K562 (cell line): ENCODE measurements at regions not wholly inside any gene's neighbourhood (a gene's known extent, or its start where the extent isn't known, plus 50 kb on each side); places are given as distances from the start of the nearest gene placed in this dataset.
A peak's percentile ranks its signal among the peaks of the same experiment; 100 is the strongest.

Experiments
- ARID1B ChIP-seq: fragments of 450-650 bp; IDR thresholded peaks from 2 replicates; pipeline ENCODE4 v1.6.1; 2016; ENCODE audit warnings: antibody characterized with exemption, mild to moderate bottlenecking, inconsistent platforms
- CEBPB ChIP-seq: fragments of 450-650 bp; IDR thresholded peaks from 2 replicates; pipeline ENCODE4 v1.6.1; 2016; ENCODE audit warnings: missing genetic modification characterization, missing compliant biosample characterization
- CTBP1 ChIP-seq: fragments of 450-650 bp; IDR thresholded peaks from 2 replicates; pipeline ENCODE4 v1.6.1; 2016; ENCODE audit warnings: borderline replicate concordance
- ERF ChIP-seq: fragments of 450-650 bp; formaldehyde crosslinking; IDR thresholded peaks from 2 replicates; pipeline ENCODE4 v1.4.0; 2020; ENCODE audit warnings: mild to moderate bottlenecking, mixed read lengths
- GTF2A2 ChIP-seq: IDR thresholded peaks from 2 replicates; pipeline ENCODE4 v1.6.1; 2016; ENCODE audit warnings: mild to moderate bottlenecking, missing genetic modification characterization, missing compliant biosample characterization
- GTF2F1 ChIP-seq: IDR thresholded peaks from 2 replicates; pipeline ENCODE4 v1.6.1; 2011; ENCODE audit warnings: low read depth, low read length, improper control_type of control experiment
- HDGF ChIP-seq: fragments of 450-650 bp; IDR thresholded peaks from 2 replicates; pipeline ENCODE4 v1.6.1; 2016
- KDM2B ChIP-seq: fragments of 250-450 bp; sonication (Bioruptor Pico); IDR thresholded peaks from 2 replicates; pipeline ENCODE4 v1.8.0; 2021; ENCODE audit warnings: mild to moderate bottlenecking, moderate library complexity
- KDM4B ChIP-seq, 2 experiments: fragments of 450-650 bp in 1 of 2; sonication (generic) in 1 of 2; IDR thresholded peaks; 2 replicates each; pipeline ENCODE4 v1.6.1; 2016 to 2017; ENCODE audit warnings: borderline replicate concordance in 2 of 2, antibody characterized with exemption in 1 of 2, low read depth in 1 of 2, mild to moderate bottlenecking in 1 of 2
- MTF1 ChIP-seq: fragments of 250-450 bp; sonication (Bioruptor Pico); IDR thresholded peaks from 2 replicates; pipeline ENCODE4 v1.9.0; 2021; ENCODE audit warnings: moderate library complexity, mild to moderate bottlenecking, inconsistent platforms, borderline replicate concordance
- MYBL2 ChIP-seq, 2 experiments: fragments of 450-650 bp in 1 of 2; sonication (generic) in 1 of 2; formaldehyde crosslinking in 1 of 2; IDR thresholded peaks; 2 replicates each; pipeline versions ENCODE4 v1.6.1 to v1.8.1; 2017 to 2022; ENCODE audit warnings: borderline replicate concordance in 1 of 2, inconsistent platforms in 1 of 2, low read depth in 1 of 2, mild to moderate bottlenecking in 1 of 2, missing genetic modification reagents in 1 of 2, moderate library complexity in 1 of 2
- PHF20 ChIP-seq: fragments of 450-650 bp; IDR thresholded peaks from 2 replicates; pipeline ENCODE4 v1.6.1; 2018; ENCODE audit not compliant: partially characterized antibody
- POLR2AphosphoS2 ChIP-seq: IDR thresholded peaks from 2 replicates; pipeline ENCODE4 v1.6.1; 2012; ENCODE audit warnings: low read length, improper control_type of control experiment
- POLR2AphosphoS5 ChIP-seq: IDR thresholded peaks from 2 replicates; pipeline ENCODE4 v1.6.1; 2011; ENCODE audit warnings: mild to moderate bottlenecking, low read depth, low read length, moderate library complexity; ENCODE audit not compliant: control insufficient read depth, insufficient read depth
- POU5F1 ChIP-seq: fragments of 150-350 bp; IDR thresholded peaks from 2 replicates; pipeline ENCODE4 v1.6.1; 2014; ENCODE audit warnings: borderline replicate concordance, low read length, low read depth, mild to moderate bottlenecking; ENCODE audit not compliant: partially characterized antibody
- RBBP5 ChIP-seq: fragments of 200-600 bp; sonication (generic); IDR thresholded peaks from 2 replicates; pipeline ENCODE4 v1.6.1; 2012; ENCODE audit warnings: borderline replicate concordance, mild to moderate bottlenecking, low read length, control low read depth, inconsistent platforms; ENCODE audit not compliant: insufficient read depth, poor library complexity, severe bottlenecking
- SIN3B ChIP-seq: fragments of 450-650 bp; IDR thresholded peaks from 2 replicates; pipeline ENCODE4 v1.6.1; 2017; ENCODE audit warnings: low read depth, mild to moderate bottlenecking, moderate library complexity
- ZBTB1 ChIP-seq: sonication (generic); formaldehyde crosslinking; IDR thresholded peaks from 2 replicates; pipeline ENCODE4 v1.8.1; 2023; ENCODE audit warnings: missing genetic modification reagents, low read depth, mild to moderate bottlenecking, borderline replicate concordance
- ZNF133 ChIP-seq: fragments of 250-450 bp; sonication (Bioruptor Pico); IDR thresholded peaks from 2 replicates; pipeline ENCODE4 v1.4.0; 2020; ENCODE audit warnings: mild to moderate bottlenecking
- ZNF217 ChIP-seq: sonication (generic); formaldehyde crosslinking; IDR thresholded peaks from 2 replicates; pipeline ENCODE4 v1.8.0; 2022; ENCODE audit warnings: mild to moderate bottlenecking, missing genetic modification reagents
- ZNF586 ChIP-seq: fragments of 450-650 bp; formaldehyde crosslinking; conservative IDR thresholded peaks from 2 replicates; pipeline ENCODE4 v1.4.0; 2020; ENCODE audit warnings: mild to moderate bottlenecking, moderate library complexity
- TF ChIP-seq, protein P1 (sequence below): fragments of 250-450 bp; sonication (Bioruptor Pico); IDR thresholded peaks from 2 replicates; pipeline ENCODE4 v1.4.0; 2020
- TF ChIP-seq, protein P2 (sequence below), 2 experiments: fragments of 450-650 bp; IDR thresholded peaks; 2 replicates each; pipeline ENCODE4 v1.6.1; 2018; ENCODE audit warnings: mild to moderate bottlenecking in 2 of 2, low read depth in 1 of 2; ENCODE audit not compliant: partially characterized antibody in 2 of 2

DNA sequence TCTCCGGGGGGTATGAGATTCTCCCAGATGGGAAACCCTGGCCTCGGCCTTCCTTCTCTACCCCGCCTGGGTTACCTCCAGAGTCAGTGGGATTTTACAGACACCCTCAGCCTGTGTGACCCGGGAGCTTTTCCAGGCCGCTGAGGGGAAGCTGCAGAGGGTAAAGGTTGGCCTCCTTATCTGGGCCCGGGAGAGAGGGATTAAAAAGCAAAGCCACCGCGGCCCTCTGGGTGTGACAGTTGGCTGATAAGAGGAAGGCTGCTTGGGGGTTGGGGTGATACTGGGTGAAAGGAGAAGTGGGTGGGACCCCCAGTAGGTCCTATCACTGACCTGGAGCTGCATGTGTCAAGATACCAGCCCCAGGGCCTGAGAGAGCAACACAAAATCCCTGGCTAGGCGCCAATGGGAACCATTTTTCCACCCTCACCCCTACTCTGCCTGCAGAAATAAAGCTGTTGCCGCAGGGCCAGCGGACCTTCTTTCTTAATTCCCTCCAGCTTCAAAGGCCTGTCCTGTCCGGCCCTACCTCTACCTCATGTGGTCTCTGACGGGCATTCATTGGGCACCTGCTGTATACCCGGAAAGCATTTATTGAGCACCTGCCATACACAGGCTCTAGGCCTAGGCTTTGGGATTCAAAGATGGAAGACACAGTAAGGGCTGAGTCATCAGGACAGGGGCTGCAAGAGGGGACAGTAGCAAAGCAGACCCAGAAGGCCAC lies 77.6 kb upstream of the GSE1 start (continued):
- peak; percentile 47 for TF ChIP-seq PHF20
- TF ChIP-seq POLR2AphosphoS5 = peak; percentile 99
- TF ChIP-seq, protein P1, sequence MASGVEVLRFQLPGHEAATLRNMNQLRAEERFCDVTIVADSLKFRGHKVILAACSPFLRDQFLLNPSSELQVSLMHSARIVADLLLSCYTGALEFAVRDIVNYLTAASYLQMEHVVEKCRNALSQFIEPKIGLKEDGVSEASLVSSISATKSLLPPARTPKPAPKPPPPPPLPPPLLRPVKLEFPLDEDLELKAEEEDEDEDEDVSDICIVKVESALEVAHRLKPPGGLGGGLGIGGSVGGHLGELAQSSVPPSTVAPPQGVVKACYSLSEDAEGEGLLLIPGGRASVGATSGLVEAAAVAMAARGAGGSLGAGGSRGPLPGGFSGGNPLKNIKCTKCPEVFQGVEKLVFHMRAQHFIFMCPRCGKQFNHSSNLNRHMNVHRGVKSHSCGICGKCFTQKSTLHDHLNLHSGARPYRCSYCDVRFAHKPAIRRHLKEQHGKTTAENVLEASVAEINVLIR (CRISPR knock-in tag) = no peak
- TF ChIP-seq KDM2B (CRISPR knock-in tag) = peak; percentile 79; the same call in 1 of the 2 replicates
- TF ChIP-seq KDM4B (IDR thresholded peaks at IDR 0.05; ENCODE audit: borderline replicate concordance in 2 of 2, low read depth in 1 of 2) = no peak
- TF ChIP-seq GTF2A2 (tag) = no peak
- peak; percentile 47; the same call in 1 of the 2 replicates for TF ChIP-seq SIN3B
- TF ChIP-seq POLR2AphosphoS2 = no peak
- TF ChIP-seq ZNF586 (CRISPR knock-in tag) = no peak
- TF ChIP-seq POU5F1 = peak; percentile 1
- TF ChIP-seq CEBPB (tag) = no peak
- TF ChIP-seq CTBP1 = peak; percentile 98
- peak; percentile 73 for TF ChIP-seq ERF (CRISPR knock-in tag)
- TF ChIP-seq MTF1 (CRISPR knock-in tag) = no peak; the same call in 1 of the 2 replicates
- TF ChIP-seq, protein P2, sequence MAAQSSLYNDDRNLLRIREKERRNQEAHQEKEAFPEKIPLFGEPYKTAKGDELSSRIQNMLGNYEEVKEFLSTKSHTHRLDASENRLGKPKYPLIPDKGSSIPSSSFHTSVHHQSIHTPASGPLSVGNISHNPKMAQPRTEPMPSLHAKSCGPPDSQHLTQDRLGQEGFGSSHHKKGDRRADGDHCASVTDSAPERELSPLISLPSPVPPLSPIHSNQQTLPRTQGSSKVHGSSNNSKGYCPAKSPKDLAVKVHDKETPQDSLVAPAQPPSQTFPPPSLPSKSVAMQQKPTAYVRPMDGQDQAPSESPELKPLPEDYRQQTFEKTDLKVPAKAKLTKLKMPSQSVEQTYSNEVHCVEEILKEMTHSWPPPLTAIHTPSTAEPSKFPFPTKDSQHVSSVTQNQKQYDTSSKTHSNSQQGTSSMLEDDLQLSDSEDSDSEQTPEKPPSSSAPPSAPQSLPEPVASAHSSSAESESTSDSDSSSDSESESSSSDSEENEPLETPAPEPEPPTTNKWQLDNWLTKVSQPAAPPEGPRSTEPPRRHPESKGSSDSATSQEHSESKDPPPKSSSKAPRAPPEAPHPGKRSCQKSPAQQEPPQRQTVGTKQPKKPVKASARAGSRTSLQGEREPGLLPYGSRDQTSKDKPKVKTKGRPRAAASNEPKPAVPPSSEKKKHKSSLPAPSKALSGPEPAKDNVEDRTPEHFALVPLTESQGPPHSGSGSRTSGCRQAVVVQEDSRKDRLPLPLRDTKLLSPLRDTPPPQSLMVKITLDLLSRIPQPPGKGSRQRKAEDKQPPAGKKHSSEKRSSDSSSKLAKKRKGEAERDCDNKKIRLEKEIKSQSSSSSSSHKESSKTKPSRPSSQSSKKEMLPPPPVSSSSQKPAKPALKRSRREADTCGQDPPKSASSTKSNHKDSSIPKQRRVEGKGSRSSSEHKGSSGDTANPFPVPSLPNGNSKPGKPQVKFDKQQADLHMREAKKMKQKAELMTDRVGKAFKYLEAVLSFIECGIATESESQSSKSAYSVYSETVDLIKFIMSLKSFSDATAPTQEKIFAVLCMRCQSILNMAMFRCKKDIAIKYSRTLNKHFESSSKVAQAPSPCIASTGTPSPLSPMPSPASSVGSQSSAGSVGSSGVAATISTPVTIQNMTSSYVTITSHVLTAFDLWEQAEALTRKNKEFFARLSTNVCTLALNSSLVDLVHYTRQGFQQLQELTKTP (IDR thresholded peaks at IDR 0.05; ENCODE audit: low read depth in 1 of 2, partially characterized antibody in 2 of 2) = peak in 1 of 2 experiments; percentile 92
- no peak; the same call in 1 of the 2 replicates for TF ChIP-seq MYBL2 (IDR thresholded peaks at IDR 0.05; ENCODE audit: low read depth)
- no peak for TF ChIP-seq MYBL2 (CRISPR knock-in tag; IDR thresholded peaks at IDR 0.05; ENCODE audit: borderline replicate concordance)
- TF ChIP-seq ZNF217 (CRISPR knock-in tag) = no peak
- no peak for TF ChIP-seq ZNF133 (CRISPR knock-in tag)
- TF ChIP-seq ZBTB1 (CRISPR knock-in tag) = no peak
- peak; percentile 80 for TF ChIP-seq RBBP5
- peak; percentile 13; the same call in 1 of the 2 replicates for TF ChIP-seq GTF2F1
- peak; percentile 87 for TF ChIP-seq HDGF
- peak; percentile 100 for TF ChIP-seq ARID1B
